ENCODE measurements at regions not wholly inside any gene's neighbourhood (a gene's known extent, or its start where the extent isn't known, plus 50 kb on each side); places are given as distances from the start of the nearest gene placed in this dataset.

- no peak for TF ChIP-seq CTCF (IDR thresholded peaks at IDR 0.05)
- H3K9me3 ChIP-seq (ENCODE audit: control insufficient read depth, insufficient read depth, low read length), result no peaks in the 10 kb centered on the region
- peaks cover 30 to 52% of the 10 kb centered on the region in 2 donors for H3K27me3 Mint-ChIP-seq (ENCODE audit: low read depth in 2 of 2)
- H3K27ac ChIP-seq (ENCODE audit: low read length), result no peak overlapping the region
- H3K27me3 ChIP-seq (ENCODE audit: control insufficient read depth, insufficient read depth, low read length), result no peaks in the 10 kb centered on the region
- H3K4me1 ChIP-seq (ENCODE audit: control insufficient read depth, insufficient read depth, low read length), result peaks cover 3% of the 10 kb centered on the region
- no peaks in the 10 kb centered on the region for H3K36me3 Mint-ChIP-seq
- H3K4me1 Mint-ChIP-seq, result peaks cover 0 to 6% of the 10 kb centered on the region in 2 donors
- H3K9me3 Mint-ChIP-seq, result peaks cover 2 to 3% of the 10 kb centered on the region in 2 donors
- H3K4me3 Mint-ChIP-seq, result no peak overlapping the region
- WGBS (ENCODE audit: insufficient coverage), result 92% methylated on average over 13 of the region's 13 CpGs
- H3K27ac Mint-ChIP-seq, result no peak overlapping the region
- DNase-seq, result no peak
- no peak for ATAC-seq
- H3K4me3 ChIP-seq (ENCODE audit: low read length), result no peak overlapping the region
- H3K36me3 ChIP-seq (ENCODE audit: control insufficient read depth, insufficient read depth, low read length), result no peaks in the 10 kb centered on the region
- intact Hi-C loops (cut with micrococcal nuclease), result no loop called here
Observed at GRCh38 chr15:70195587-70196305, 98.0 kb upstream of the TLE3 start.

GRCh38 chr15:70195171-70195570 is 97.5 kb upstream of the TLE3 start:
- ATAC-seq (no peak), DNase-seq (no peak)
- intact Hi-C loops (cut with micrococcal nuclease), result no loop called here
- Mint-ChIP-seq H3K9me3 (peaks cover 2 to 3% of the 10 kb centered on the region in 2 donors), H3K36me3 (no peaks in the 10 kb centered on the region), H3K27ac (no peak overlapping the region), H3K4me1 (peaks cover 0 to 5% of the 10 kb centered on the region in 2 donors), H3K4me3 (no peak overlapping the region), H3K27me3 (ENCODE audit: low read depth in 2 of 2) (peaks cover 30 to 47% of the 10 kb centered on the region in 2 donors)
- Histone ChIP-seq H3K27me3 (ENCODE audit: control insufficient read depth, insufficient read depth, low read length) (no peaks in the 10 kb centered on the region), H3K27ac (ENCODE audit: low read length) (no peak overlapping the region), H3K36me3 (ENCODE audit: control insufficient read depth, insufficient read depth, low read length) (no peaks in the 10 kb centered on the region), H3K4me1 (ENCODE audit: control insufficient read depth, insufficient read depth, low read length) (peaks cover 3% of the 10 kb centered on the region), H3K9me3 (ENCODE audit: control insufficient read depth, insufficient read depth, low read length) (no peaks in the 10 kb centered on the region), H3K4me3 (ENCODE audit: low read length) (no peak overlapping the region)
- no peak for TF ChIP-seq CTCF (IDR thresholded peaks at IDR 0.05)
- WGBS (ENCODE audit: insufficient coverage), result 77% methylated on average over 7 of the region's 7 CpGs

- H3K4me3 ChIP-seq (ENCODE audit: low read length), result no peak overlapping the region
- no peaks in the 10 kb centered on the region for H3K9me3 ChIP-seq (ENCODE audit: control insufficient read depth, insufficient read depth, low read length)
- peaks cover 2 to 3% of the 10 kb centered on the region in 2 donors for H3K9me3 Mint-ChIP-seq
- no peak for DNase-seq
- H3K4me1 Mint-ChIP-seq, result no peaks in the 10 kb centered on the region
- H3K36me3 ChIP-seq (ENCODE audit: control insufficient read depth, insufficient read depth, low read length), result no peaks in the 10 kb centered on the region
- intact Hi-C loops (cut with micrococcal nuclease), result no loop called here
- 88% methylated on average over 5 of the region's 5 CpGs for WGBS (ENCODE audit: insufficient coverage)
- ATAC-seq, result no peak
- no peaks in the 10 kb centered on the region for H3K36me3 Mint-ChIP-seq
- H3K4me3 Mint-ChIP-seq, result no peak overlapping the region
- no peak overlapping the region for H3K27ac ChIP-seq (ENCODE audit: low read length)
- TF ChIP-seq CTCF (IDR thresholded peaks at IDR 0.05), result no peak
- no peaks in the 10 kb centered on the region for H3K27me3 ChIP-seq (ENCODE audit: control insufficient read depth, insufficient read depth, low read length)
- no peak overlapping the region for H3K27ac Mint-ChIP-seq
- H3K4me1 ChIP-seq (ENCODE audit: control insufficient read depth, insufficient read depth, low read length), result peaks cover 3% of the 10 kb centered on the region
- peaks cover 25 to 41% of the 10 kb centered on the region in 2 donors for H3K27me3 Mint-ChIP-seq (ENCODE audit: low read depth in 2 of 2)
Observed at GRCh38 chr15:70194266-70194665, 96.5 kb upstream of the TLE3 start.

GRCh38 chr15:70193734-70194133 is 96.0 kb upstream of the TLE3 start:
- no peak overlapping the region for H3K4me3 ChIP-seq (ENCODE audit: low read length)
- WGBS (ENCODE audit: insufficient coverage), result 96% methylated on average over 9 of the region's 9 CpGs
- peaks cover 29 to 46% of the 10 kb centered on the region in 2 donors for H3K27me3 Mint-ChIP-seq (ENCODE audit: low read depth in 2 of 2)
- no peaks in the 10 kb centered on the region for H3K4me1 Mint-ChIP-seq
- H3K27ac Mint-ChIP-seq, result no peak overlapping the region
- TF ChIP-seq CTCF (IDR thresholded peaks at IDR 0.05), result no peak
- intact Hi-C loops (cut with micrococcal nuclease), result no loop called here
- H3K27me3 ChIP-seq (ENCODE audit: control insufficient read depth, insufficient read depth, low read length), result no peaks in the 10 kb centered on the region
- peaks cover 2 to 3% of the 10 kb centered on the region in 2 donors for H3K9me3 Mint-ChIP-seq
- H3K36me3 Mint-ChIP-seq, result no peaks in the 10 kb centered on the region
- no peaks in the 10 kb centered on the region for H3K9me3 ChIP-seq (ENCODE audit: control insufficient read depth, insufficient read depth, low read length)
- H3K4me1 ChIP-seq (ENCODE audit: control insufficient read depth, insufficient read depth, low read length), result peaks cover 3% of the 10 kb centered on the region
- H3K27ac ChIP-seq (ENCODE audit: low read length), result no peak overlapping the region
- DNase-seq, result no peak
- no peak overlapping the region for H3K4me3 Mint-ChIP-seq
- H3K36me3 ChIP-seq (ENCODE audit: control insufficient read depth, insufficient read depth, low read length), result no peaks in the 10 kb centered on the region
- no peak for ATAC-seq
